Left ventricle myocardium inferior (tissue), 1 donor: ENCODE measurements at regions not wholly inside any gene's neighbourhood (a gene's known extent, or its start where the extent isn't known, plus 50 kb on each side); places are given as distances from the start of the nearest gene placed in this dataset.

ENCODE experiments used
- DNase-seq: peaks from one replicate; pipeline ENCODE4 v3.0.0-alpha.2; 2020
- H3K27ac ChIP-seq: fragments of 200-600 bp; replicated peaks from 2 replicates; pipeline ENCODE4 v1.8.0; 2021
- H3K27me3 ChIP-seq: fragments of 200-600 bp; 2 replicates; pipeline ENCODE4 v1.8.0; 2021; ENCODE audit warnings: low read depth
- H3K36me3 ChIP-seq: fragments of 200-600 bp; 2 replicates; pipeline ENCODE4 v1.8.0; 2021
- H3K4me1 ChIP-seq: fragments of 200-600 bp; 2 replicates; pipeline ENCODE4 v1.8.0; 2021
- H3K4me3 ChIP-seq: fragments of 200-600 bp; 2 replicates; pipeline ENCODE4 v1.8.0; 2021; ENCODE audit warnings: mild to moderate bottlenecking, moderate library complexity
- H3K9me3 ChIP-seq: fragments of 200-600 bp; replicated peaks from 2 replicates; pipeline ENCODE4 v1.8.0; 2021
- CTCF ChIP-seq: fragments of 200-600 bp; IDR thresholded peaks from 2 replicates; pipeline ENCODE4 v1.8.0; 2021; ENCODE audit warnings: antibody characterized with exemption, mild to moderate bottlenecking, borderline replicate concordance
- intact Hi-C: fragments of 100-400 bp; cut with micrococcal nuclease; formaldehyde crosslinking; loops from one replicate; pipeline ENCODE4 v1.11.0; 2022
- donor health status: DM: no; HTN: yes; CAD: no; lungs with severe emphysema.

GRCh38 chr11:122509899-122510298, 145.6 kb upstream of the UBASH3B start:
- intact Hi-C loops, result loop anchor here (10.0 kb wide), 1 partner anchor 215 kb away; no protein-coding TSS in a partner anchor
- Histone ChIP-seq H3K27ac (no peak overlapping the region), H3K27me3 (peaks cover 27% of the 10 kb centered on the region), H3K4me3 (no peak overlapping the region), H3K4me1 (peaks cover 6% of the 10 kb centered on the region), H3K9me3 (no peaks in the 10 kb centered on the region), H3K36me3 (no peaks in the 10 kb centered on the region)
- no peak for DNase-seq
- TF ChIP-seq CTCF, result no peak

GRCh38 chr11:122509091-122509490, 146.4 kb upstream of the UBASH3B start:
- no peaks in the 10 kb centered on the region for H3K9me3 ChIP-seq
- intact Hi-C loops, result loop anchor here (10.0 kb wide), 1 partner anchor 214 kb away; no protein-coding TSS in a partner anchor
- no peak for TF ChIP-seq CTCF
- H3K4me1 ChIP-seq, result peaks cover 6% of the 10 kb centered on the region
- no peak overlapping the region for H3K27ac ChIP-seq
- peaks cover 21% of the 10 kb centered on the region for H3K27me3 ChIP-seq
- no peaks in the 10 kb centered on the region for H3K36me3 ChIP-seq
- no peak overlapping the region for H3K4me3 ChIP-seq
- DNase-seq, result no peak

- intact Hi-C loops, result loop anchor here (10.0 kb wide), 1 partner anchor 211 kb away; no protein-coding TSS in a partner anchor
- Histone ChIP-seq H3K9me3 (no peaks in the 10 kb centered on the region), H3K36me3 (no peaks in the 10 kb centered on the region), H3K4me1 (peaks cover 6% of the 10 kb centered on the region), H3K27me3 (peaks cover 10% of the 10 kb centered on the region), H3K27ac (no peak overlapping the region), H3K4me3 (no peak overlapping the region)
- peak; percentile 91 for TF ChIP-seq CTCF
- DNase-seq, result peak; percentile 71
These were observed 150.1 kb upstream of the UBASH3B start for GRCh38 chr11:122505304-122506006.

GRCh38 chr11:122494221-122494620, 161.3 kb upstream of the UBASH3B start:
- Histone ChIP-seq H3K36me3 (no peaks in the 10 kb centered on the region), H3K27me3 (no peaks in the 10 kb centered on the region), H3K4me3 (no peak overlapping the region), H3K4me1 (peaks cover 16% of the 10 kb centered on the region), H3K27ac (no peak overlapping the region), H3K9me3 (no peaks in the 10 kb centered on the region)
- intact Hi-C loops, result no loop called here
- no peak for TF ChIP-seq CTCF
- no peak for DNase-seq

- Histone ChIP-seq H3K4me1 (peaks cover 16% of the 10 kb centered on the region), H3K4me3 (no peak overlapping the region), H3K27ac (peak overlapping the region; percentile 50), H3K27me3 (no peaks in the 10 kb centered on the region), H3K9me3 (no peaks in the 10 kb centered on the region), H3K36me3 (no peaks in the 10 kb centered on the region)
- no peak for TF ChIP-seq CTCF
- DNase-seq, result no peak
- intact Hi-C loops, result no loop called here
These were observed 164.0 kb upstream of the UBASH3B start for GRCh38 chr11:122491509-122491908.
